IMR-90 (cell line): ENCODE measurements at regions not wholly inside any gene's neighbourhood (a gene's known extent, or its start where the extent isn't known, plus 50 kb on each side); places are given as distances from the start of the nearest gene placed in this dataset.

Experiments used
- ATAC-seq: fragments of 200-7000 bp; cut with Tn5 transposase; 2 replicates; pipeline ENCODE4 v1.9.1; 2020; ENCODE audit warnings: low read depth, mild to moderate bottlenecking, moderate library complexity
- BruUV-seq: library from RNA; stranded (reverse); fragments of 400-500 nt; replicated peaks from 2 replicates; lab custom pipeline; 2021; lab: Mats Ljungman, UMichigan
- CTCF ChIA-PET: fragments of 300-600 bp; formaldehyde crosslinking; extraction: SDS; loops from one replicate; lab custom pipeline; 2021; ENCODE audit warnings: antibody characterized with exemption; lab: Yijun Ruan, JAX
- POLR2A ChIA-PET: fragments of 300-600 bp; sonication (Branson Sonifier 250); formaldehyde crosslinking; loops from one replicate; lab custom pipeline; 2022; ENCODE audit warnings: antibody characterized with exemption; ENCODE audit not compliant: unreplicated experiment; lab: Charles Lee
- DNase-seq: peaks from one replicate; pipeline ENCODE4 v3.0.0; 2013
- H2AFZ ChIP-seq: replicated peaks from 2 replicates; pipeline ENCODE3; 2013; ENCODE audit warnings: low read length, mild to moderate bottlenecking; ENCODE audit not compliant: poor library complexity
- H2AK5ac ChIP-seq: 2 replicates; pipeline ENCODE4 v1.6.1; 2013; ENCODE audit warnings: low read depth, low read length, inconsistent platforms
- H2AK9ac ChIP-seq: replicated peaks from 2 replicates; pipeline ENCODE3; 2013; ENCODE audit warnings: mild to moderate bottlenecking, low read depth, low read length, moderate library complexity; ENCODE audit not compliant: poor library complexity
- H2BK120ac ChIP-seq: 2 replicates; pipeline ENCODE4 v1.6.1; 2013; ENCODE audit warnings: low read depth, low read length, inconsistent platforms
- H2BK15ac ChIP-seq: 3 replicates; pipeline ENCODE4 v1.6.1; 2013; ENCODE audit warnings: low read depth, low read length, inconsistent platforms
- H2BK20ac ChIP-seq: 2 replicates; pipeline ENCODE4 v1.6.1; 2013; ENCODE audit warnings: low read depth, mild to moderate bottlenecking, inconsistent platforms, low read length, moderate library complexity
- H2BK5ac ChIP-seq: 2 replicates; pipeline ENCODE4 v1.6.1; 2013; ENCODE audit warnings: mild to moderate bottlenecking, low read depth, low read length, inconsistent platforms; ENCODE audit not compliant: poor library complexity, severe bottlenecking
- H3K14ac ChIP-seq: replicated peaks from 2 replicates; pipeline ENCODE4 v1.6.1; 2013; ENCODE audit warnings: low read depth, low read length, inconsistent platforms
- H3K18ac ChIP-seq: 2 replicates; pipeline ENCODE4 v1.6.1; 2013; ENCODE audit warnings: low read depth, low read length, control low read depth
- H3K23ac ChIP-seq: 2 replicates; pipeline ENCODE4 v1.6.1; 2013; ENCODE audit warnings: low read depth, low read length, inconsistent platforms
- H3K27ac ChIP-seq: 2 replicates; pipeline ENCODE4 v1.5.1; 2013; ENCODE audit warnings: mild to moderate bottlenecking, control low read depth, low read length; ENCODE audit not compliant: insufficient read depth
- H3K27me3 ChIP-seq: 2 replicates; pipeline ENCODE4 v1.6.1; 2013; ENCODE audit warnings: low read length; ENCODE audit not compliant: control insufficient read depth, insufficient read depth
- H3K36me3 ChIP-seq: 2 replicates; pipeline ENCODE4 v1.6.1; 2013; ENCODE audit warnings: low read length, mixed read lengths; ENCODE audit not compliant: control insufficient read depth, insufficient read depth
- H3K4ac ChIP-seq: 2 replicates; pipeline ENCODE4 v1.6.1; 2013; ENCODE audit warnings: low read depth, low read length, inconsistent platforms
- H3K4me1 ChIP-seq: 2 replicates; pipeline ENCODE4 v1.6.1; 2013; ENCODE audit warnings: low read length, mixed read lengths; ENCODE audit not compliant: control insufficient read depth, insufficient read depth
- H3K4me2 ChIP-seq: 2 replicates; pipeline ENCODE4 v1.6.1; 2013; ENCODE audit warnings: low read depth, mild to moderate bottlenecking, control low read depth, low read length, moderate library complexity
- H3K4me3 ChIP-seq: 2 replicates; pipeline ENCODE4 v1.5.1; 2013; ENCODE audit warnings: low read depth, mild to moderate bottlenecking, control low read depth, low read length, moderate library complexity; ENCODE audit not compliant: insufficient read depth
- H3K56ac ChIP-seq: 2 replicates; pipeline ENCODE4 v1.6.1; 2013; ENCODE audit warnings: low read length, inconsistent platforms; ENCODE audit not compliant: insufficient read depth; ENCODE audit errors: extremely low read depth
- H3K79me1 ChIP-seq, 2 experiments: 2 replicates each; pipeline ENCODE4 v1.6.1; 2013; ENCODE audit warnings: low read length in 2 of 2, inconsistent platforms in 1 of 2, low read depth in 1 of 2
- H3K9ac ChIP-seq: 2 replicates; pipeline ENCODE4 v1.6.1; 2013; ENCODE audit warnings: low read depth, low read length, control low read depth
- H3K9me1 ChIP-seq: 2 replicates; pipeline ENCODE4 v1.6.1; 2013; ENCODE audit warnings: low read length, inconsistent platforms; ENCODE audit not compliant: insufficient read depth
- H3K9me3 ChIP-seq: 2 replicates; pipeline ENCODE4 v1.6.1; 2013; ENCODE audit warnings: low read length; ENCODE audit not compliant: control insufficient read depth, insufficient read depth
- H4K20me1 ChIP-seq: 2 replicates; pipeline ENCODE4 v1.6.1; 2013; ENCODE audit warnings: low read length, inconsistent platforms; ENCODE audit not compliant: insufficient read depth
- H4K5ac ChIP-seq: 2 replicates; pipeline ENCODE4 v1.6.1; 2013; ENCODE audit warnings: mild to moderate bottlenecking, low read depth, low read length, control low read depth
- H4K8ac ChIP-seq, 2 experiments: 2 replicates each; pipeline ENCODE4 v1.6.1; 2013; ENCODE audit warnings: low read depth in 2 of 2, low read length in 2 of 2, control low read depth in 1 of 2, inconsistent platforms in 1 of 2
- H4K91ac ChIP-seq: 2 replicates; pipeline ENCODE4 v1.6.1; 2013; ENCODE audit warnings: low read depth, low read length, inconsistent platforms; ENCODE audit not compliant: insufficient read depth
- BHLHE40 ChIP-seq: fragments of 150-350 bp; IDR thresholded peaks from 2 replicates; pipeline ENCODE4 v1.6.1; 2016; ENCODE audit warnings: mild to moderate bottlenecking, low read depth, low read length
- CTCF ChIP-seq: conservative IDR thresholded peaks from 2 replicates; pipeline ENCODE4 v1.5.1; 2012; ENCODE audit warnings: mild to moderate bottlenecking, low read depth, low read length, improper control_type of control experiment
- NFE2L2 ChIP-seq: fragments of 150-350 bp; IDR thresholded peaks from 2 replicates; pipeline ENCODE4 v1.6.1; 2016; ENCODE audit warnings: low read depth, mild to moderate bottlenecking, low read length
- WGBS, 2 experiments: methylation state at CpG; one replicate each; pipeline versions ENCODE4 v1.1.5 to v1.1.7; 2013; ENCODE audit warnings: missing lambda C conversion rate in 2 of 2; ENCODE audit not compliant: insufficient read length in 1 of 2; ENCODE audit errors: extremely low coverage in 2 of 2; 5-methylcytosine and 5-hydroxymethylcytosine counted together
- dilution Hi-C: fragments of 300-500 bp; cut with HindIII; formaldehyde crosslinking; loops from one replicate; pipeline ENCODE4 v1.14.3; 2018; ENCODE audit warnings: low sequenced_read_pairs; ENCODE audit not compliant: unreplicated experiment
- in situ Hi-C: fragments of 300-500 bp; cut with MboI; formaldehyde crosslinking; loops from 3 replicates; pipeline ENCODE4 v1.14.3; 2019; ENCODE audit warnings: low sequenced_read_pairs, inconsistent platforms, mixed read lengths
- intact Hi-C: fragments of 100-400 bp; cut with micrococcal nuclease; formaldehyde crosslinking; loops from 2 replicates; pipeline ENCODE4 v1.10.0; 2022

GRCh38 chr16:63228259-63228658 lies 1192.0 kb upstream of the CDH8 start:
- Histone ChIP-seq H3K9ac (no peak overlapping the region), H2AK9ac (no peak overlapping the region), H2BK5ac (no peak overlapping the region), H3K4me3 (no peak overlapping the region), H3K79me1 (no peaks in the 10 kb centered on the region), H3K56ac (no peak overlapping the region), H3K27ac (no peak overlapping the region), H4K5ac (no peak overlapping the region), H4K91ac (no peak overlapping the region), H2BK15ac (no peak overlapping the region), H4K8ac (no peak overlapping the region), H2BK120ac (no peak overlapping the region), H3K9me3 (no peaks in the 10 kb centered on the region; the same call in 1 of the 2 replicates), H3K18ac (no peak overlapping the region), H3K4me1 (no peaks in the 10 kb centered on the region), H2BK20ac (no peak overlapping the region), H2AFZ (no peak overlapping the region), H4K20me1 (no peaks in the 10 kb centered on the region), H3K14ac (no peak overlapping the region), H3K27me3 (no peaks in the 10 kb centered on the region), H3K23ac (no peak overlapping the region), H3K4ac (no peak overlapping the region), H3K9me1 (no peaks in the 10 kb centered on the region), H3K36me3 (no peaks in the 10 kb centered on the region), H2AK5ac (no peak overlapping the region), H3K4me2 (no peak overlapping the region)
- WGBS, 2 experiments, result no CpG with 5 or more reads among the region's 2 CpGs
- DNase-seq (no peak), ATAC-seq (no peak)
- TF ChIP-seq NFE2L2, result no peak
- no peak for TF ChIP-seq BHLHE40
- TF ChIP-seq CTCF, result no peak
- BruUV-seq, result no TSS peak
- in situ Hi-C loops, result no loop called here
- CTCF ChIA-PET, result interaction anchor here (1.4 kb wide), 1 partner anchor 11 kb away, joined by 4 read pairs; no protein-coding TSS in a partner anchor
- dilution Hi-C loops, result no loop called here
- POLR2A ChIA-PET, result no interaction called here
- intact Hi-C loops, result no loop called here
